ENCODE measurements at regions not wholly inside any gene's neighbourhood (a gene's known extent, or its start where the extent isn't known, plus 50 kb on each side); places are given as distances from the start of the nearest gene placed in this dataset.
"Not testable (repeated sequence)": the region's sequence is repeated elsewhere in the genome, so short reads cannot be mapped to it uniquely, and the experiment has no call there.

- H3K4me2 ChIP-seq (ENCODE audit: low read length): no peak overlapping the region
- no peaks in the 10 kb centered on the region for H3K9me3 ChIP-seq (ENCODE audit: control insufficient read depth, low read length)
- no peak overlapping the region for H3K4me3 ChIP-seq (ENCODE audit: low read depth, low read length)
- no peak overlapping the region for H2AFZ ChIP-seq
- no peak overlapping the region for H3K9ac ChIP-seq
- H3K36me3 ChIP-seq (ENCODE audit: control insufficient read depth, insufficient read depth, low read length): no peaks in the 10 kb centered on the region
- no peaks in the 10 kb centered on the region for H3K4me1 ChIP-seq
- TF ChIP-seq CTCF (IDR thresholded peaks at IDR 0.05): no peak
- no peaks in the 10 kb centered on the region for H3K79me2 ChIP-seq
- H3K27me3 ChIP-seq (ENCODE audit: control insufficient read depth, insufficient read depth, low read length): no peaks in the 10 kb centered on the region
- no peak overlapping the region for H3K27ac ChIP-seq
Measured at GRCh38 chr16:51237207-51237606, 86.1 kb upstream of the SALL1 start.

- Histone ChIP-seq H3K27me3 (ENCODE audit: control insufficient read depth, insufficient read depth, low read length) (no peaks in the 10 kb centered on the region), H2AFZ (no peak overlapping the region), H3K9ac (no peak overlapping the region), H3K4me1 (no peaks in the 10 kb centered on the region), H3K27ac (no peak overlapping the region), H3K4me3 (ENCODE audit: low read depth, low read length) (no peak overlapping the region), H3K4me2 (ENCODE audit: low read length) (no peak overlapping the region), H3K9me3 (ENCODE audit: control insufficient read depth, low read length) (no peaks in the 10 kb centered on the region), H3K36me3 (ENCODE audit: control insufficient read depth, insufficient read depth, low read length) (no peaks in the 10 kb centered on the region), H3K79me2 (no peaks in the 10 kb centered on the region)
- TF ChIP-seq CTCF (IDR thresholded peaks at IDR 0.05): no peak
Measured at GRCh38 chr16:51236583-51236982, 85.5 kb upstream of the SALL1 start.

GRCh38 chr16:51231702-51232101 lies 80.6 kb upstream of the SALL1 start:
- TF ChIP-seq CTCF (IDR thresholded peaks at IDR 0.05): no peak
- Histone ChIP-seq H2AFZ (no peak overlapping the region), H3K4me2 (ENCODE audit: low read length) (no peak overlapping the region), H3K4me1 (no peaks in the 10 kb centered on the region), H3K79me2 (no peaks in the 10 kb centered on the region), H3K27ac (no peak overlapping the region), H3K4me3 (ENCODE audit: low read depth, low read length) (no peak overlapping the region), H3K9ac (no peak overlapping the region), H3K27me3 (ENCODE audit: control insufficient read depth, insufficient read depth, low read length) (no peaks in the 10 kb centered on the region), H3K9me3 (ENCODE audit: control insufficient read depth, low read length) (no peaks in the 10 kb centered on the region), H3K36me3 (ENCODE audit: control insufficient read depth, insufficient read depth, low read length) (no peaks in the 10 kb centered on the region)

- H3K4me3 ChIP-seq (ENCODE audit: low read depth, low read length); H3K27ac ChIP-seq; H3K4me2 ChIP-seq (ENCODE audit: low read length); H3K9ac ChIP-seq; H3K9me3 ChIP-seq (ENCODE audit: control insufficient read depth, low read length); H2AFZ ChIP-seq; H3K27me3 ChIP-seq (ENCODE audit: control insufficient read depth, insufficient read depth, low read length); H3K79me2 ChIP-seq; H3K4me1 ChIP-seq; H3K36me3 ChIP-seq (ENCODE audit: control insufficient read depth, insufficient read depth, low read length): not testable (repeated sequence)
Measured at GRCh38 chr16:51230035-51230434, 79.0 kb upstream of the SALL1 start.

GRCh38 chr16:51228097-51228659 lies 77.1 kb upstream of the SALL1 start:
- H3K36me3 ChIP-seq (ENCODE audit: control insufficient read depth, insufficient read depth, low read length): no peaks in the 10 kb centered on the region

More at GRCh38 chr16:51228097-51228659, 77.1 kb upstream of the SALL1 start:
- Histone ChIP-seq H3K4me1 (no peaks in the 10 kb centered on the region), H3K4me3 (ENCODE audit: low read depth, low read length) (no peak overlapping the region), H2AFZ (no peak overlapping the region), H3K27ac (no peak overlapping the region), H3K9ac (no peak overlapping the region), H3K9me3 (ENCODE audit: control insufficient read depth, low read length) (no peaks in the 10 kb centered on the region), H3K27me3 (ENCODE audit: control insufficient read depth, insufficient read depth, low read length) (no peaks in the 10 kb centered on the region), H3K4me2 (ENCODE audit: low read length) (no peak overlapping the region), H3K79me2 (no peaks in the 10 kb centered on the region)
- TF ChIP-seq CTCF (IDR thresholded peaks at IDR 0.05): no peak
